ENCODE measurements at regions not wholly inside any gene's neighbourhood (a gene's known extent, or its start where the extent isn't known, plus 50 kb on each side); places are given as distances from the start of the nearest gene placed in this dataset.

- DNase-seq (ENCODE audit: low spot score), result no peak
- H3K27ac Mint-ChIP-seq, result no peak overlapping the region
- no peaks in the 10 kb centered on the region for H3K27me3 Mint-ChIP-seq (ENCODE audit: low read depth)
- no peaks in the 10 kb centered on the region for H3K4me1 Mint-ChIP-seq (ENCODE audit: low read depth)
- H3K4me3 Mint-ChIP-seq (ENCODE audit: low read depth), result no peak overlapping the region
- H3K36me3 Mint-ChIP-seq (ENCODE audit: low read depth), result no peaks in the 10 kb centered on the region
- peaks cover 57% of the 10 kb centered on the region for H3K9me3 Mint-ChIP-seq
- intact Hi-C loops (cut with micrococcal nuclease), result no loop called here
Observed at GRCh38 chr3:84165328-84165727, 793.5 kb upstream of the CADM2 start.

GRCh38 chr3:84175449-84175848 lies 783.3 kb upstream of the CADM2 start:
- H3K36me3 Mint-ChIP-seq (ENCODE audit: low read depth), result no peaks in the 10 kb centered on the region
- H3K4me3 Mint-ChIP-seq (ENCODE audit: low read depth), result no peak overlapping the region
- no peaks in the 10 kb centered on the region for H3K4me1 Mint-ChIP-seq (ENCODE audit: low read depth)
- intact Hi-C loops (cut with micrococcal nuclease), result no loop called here
- H3K27me3 Mint-ChIP-seq (ENCODE audit: low read depth), result no peaks in the 10 kb centered on the region
- peaks cover 51% of the 10 kb centered on the region for H3K9me3 Mint-ChIP-seq
- H3K27ac Mint-ChIP-seq, result no peak overlapping the region
- no peak for DNase-seq (ENCODE audit: low spot score)

- no peak for DNase-seq (ENCODE audit: low spot score)
- Mint-ChIP-seq H3K27me3 (ENCODE audit: low read depth) (no peaks in the 10 kb centered on the region), H3K4me1 (ENCODE audit: low read depth) (no peaks in the 10 kb centered on the region), H3K9me3 (peaks cover 18% of the 10 kb centered on the region), H3K4me3 (ENCODE audit: low read depth) (no peak overlapping the region), H3K36me3 (ENCODE audit: low read depth) (no peaks in the 10 kb centered on the region), H3K27ac (no peak overlapping the region)
- intact Hi-C loops (cut with micrococcal nuclease), result no loop called here
Observed at GRCh38 chr3:84184937-84185336, 773.9 kb upstream of the CADM2 start.

- Mint-ChIP-seq H3K9me3 (peaks cover 51% of the 10 kb centered on the region), H3K27ac (no peak overlapping the region), H3K4me1 (ENCODE audit: low read depth) (no peaks in the 10 kb centered on the region)
Observed at GRCh38 chr3:84194029-84194428, 764.8 kb upstream of the CADM2 start.

GRCh38 chr3:84209474-84209873 lies 749.3 kb upstream of the CADM2 start:
- Mint-ChIP-seq H3K4me3 (ENCODE audit: low read depth) (no peak overlapping the region), H3K27ac (no peak overlapping the region), H3K27me3 (ENCODE audit: low read depth) (no peaks in the 10 kb centered on the region), H3K9me3 (peaks cover 52% of the 10 kb centered on the region), H3K36me3 (ENCODE audit: low read depth) (no peaks in the 10 kb centered on the region), H3K4me1 (ENCODE audit: low read depth) (no peaks in the 10 kb centered on the region)
- no peak for DNase-seq (ENCODE audit: low spot score)
- intact Hi-C loops (cut with micrococcal nuclease), result no loop called here

More at GRCh38 chr3:84194029-84194428, 764.8 kb upstream of the CADM2 start:
- DNase-seq (ENCODE audit: low spot score), result no peak
- Mint-ChIP-seq H3K36me3 (ENCODE audit: low read depth) (no peaks in the 10 kb centered on the region), H3K27me3 (ENCODE audit: low read depth) (no peaks in the 10 kb centered on the region), H3K4me3 (ENCODE audit: low read depth) (no peak overlapping the region)
- intact Hi-C loops (cut with micrococcal nuclease), result no loop called here

DNA sequence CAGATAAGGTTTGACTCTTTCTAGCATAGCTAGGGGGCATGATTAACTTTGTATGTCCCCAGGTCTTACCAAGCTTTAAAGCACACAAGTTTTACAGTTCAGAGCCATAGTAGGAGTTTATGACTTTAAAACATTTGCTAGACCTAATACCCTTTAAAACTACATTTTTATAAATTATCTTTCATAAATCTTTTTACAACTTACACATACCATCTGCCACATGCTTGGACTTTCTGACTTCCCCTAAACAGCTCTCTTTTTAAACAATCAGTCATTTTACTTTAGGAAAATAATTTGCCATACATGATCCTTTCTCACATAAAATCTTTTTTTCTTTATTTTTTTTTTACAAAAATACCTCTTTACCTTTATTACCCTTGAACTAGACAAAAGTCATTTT lies 735.3 kb upstream of the CADM2 start:
- intact Hi-C loops (cut with micrococcal nuclease), result no loop called here
- Mint-ChIP-seq H3K27ac (no peak overlapping the region), H3K36me3 (ENCODE audit: low read depth) (no peaks in the 10 kb centered on the region), H3K4me3 (ENCODE audit: low read depth) (no peak overlapping the region), H3K27me3 (ENCODE audit: low read depth) (no peaks in the 10 kb centered on the region), H3K9me3 (peaks cover 51% of the 10 kb centered on the region), H3K4me1 (ENCODE audit: low read depth) (no peaks in the 10 kb centered on the region)
- DNase-seq (ENCODE audit: low spot score), result no peak

DNA sequence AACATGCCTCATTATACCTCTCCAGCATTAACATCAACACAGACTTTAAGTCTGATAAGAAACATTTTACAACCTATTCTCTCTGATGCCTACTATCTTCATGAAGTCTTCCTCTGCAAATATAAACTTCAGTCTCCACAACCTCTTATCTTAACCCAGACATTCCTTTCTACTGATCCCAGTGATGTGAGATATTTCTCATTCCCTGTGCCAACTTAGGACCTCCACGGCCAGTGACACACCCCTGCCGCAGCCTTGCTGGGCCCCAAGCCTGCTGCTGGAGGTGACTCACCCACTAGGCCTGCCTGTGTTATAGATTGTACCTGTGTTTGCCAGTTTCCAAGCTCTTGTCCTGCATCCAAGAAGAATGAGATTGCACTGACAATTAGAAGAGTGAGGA lies 734.5 kb upstream of the CADM2 start:
- Mint-ChIP-seq H3K4me3 (ENCODE audit: low read depth) (no peak overlapping the region), H3K27me3 (ENCODE audit: low read depth) (no peaks in the 10 kb centered on the region), H3K9me3 (peaks cover 47% of the 10 kb centered on the region), H3K27ac (no peak overlapping the region), H3K36me3 (ENCODE audit: low read depth) (no peaks in the 10 kb centered on the region), H3K4me1 (ENCODE audit: low read depth) (no peaks in the 10 kb centered on the region)
- no peak for DNase-seq (ENCODE audit: low spot score)
- intact Hi-C loops (cut with micrococcal nuclease), result no loop called here

DNA sequence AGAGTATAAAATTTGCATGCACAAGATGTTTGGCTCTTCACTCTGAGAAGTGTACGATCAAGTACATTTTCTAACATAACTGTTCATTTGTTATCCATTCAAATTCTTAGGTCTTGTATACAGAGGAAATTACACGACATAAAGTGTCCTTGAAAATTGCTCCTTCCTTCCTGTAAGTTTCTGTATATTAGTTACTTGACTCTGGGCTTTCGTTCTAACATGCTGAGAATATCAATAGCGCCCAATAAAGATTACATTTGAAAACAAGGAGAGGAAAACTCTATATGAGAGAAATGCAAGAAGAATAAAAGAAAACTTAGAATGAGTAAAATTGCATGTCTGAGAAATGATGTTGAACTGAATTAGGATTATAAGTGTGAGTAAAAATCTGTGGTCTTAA lies 722.5 kb upstream of the CADM2 start:
- no peak for DNase-seq (ENCODE audit: low spot score)
- H3K27ac Mint-ChIP-seq, result no peak overlapping the region
- no peaks in the 10 kb centered on the region for H3K4me1 Mint-ChIP-seq (ENCODE audit: low read depth)
- no peaks in the 10 kb centered on the region for H3K36me3 Mint-ChIP-seq (ENCODE audit: low read depth)
- H3K4me3 Mint-ChIP-seq (ENCODE audit: low read depth), result no peak overlapping the region
- intact Hi-C loops (cut with micrococcal nuclease), result no loop called here
- H3K9me3 Mint-ChIP-seq, result peaks cover 41% of the 10 kb centered on the region
- H3K27me3 Mint-ChIP-seq (ENCODE audit: low read depth), result no peaks in the 10 kb centered on the region

GRCh38 chr3:84245789-84246188 lies 713.0 kb upstream of the CADM2 start:
- H3K27ac Mint-ChIP-seq, result no peak overlapping the region
- no peaks in the 10 kb centered on the region for H3K4me1 Mint-ChIP-seq (ENCODE audit: low read depth)
- peaks cover 40% of the 10 kb centered on the region for H3K9me3 Mint-ChIP-seq
- H3K4me3 Mint-ChIP-seq (ENCODE audit: low read depth), result no peak overlapping the region
- no peaks in the 10 kb centered on the region for H3K36me3 Mint-ChIP-seq (ENCODE audit: low read depth)
- intact Hi-C loops (cut with micrococcal nuclease), result no loop called here
- H3K27me3 Mint-ChIP-seq (ENCODE audit: low read depth), result no peaks in the 10 kb centered on the region
- DNase-seq (ENCODE audit: low spot score), result no peak

GRCh38 chr3:84260596-84260995 lies 698.2 kb upstream of the CADM2 start:
- Mint-ChIP-seq H3K9me3 (peaks cover 32% of the 10 kb centered on the region), H3K36me3 (ENCODE audit: low read depth) (no peaks in the 10 kb centered on the region), H3K4me3 (ENCODE audit: low read depth) (no peak overlapping the region), H3K27ac (no peak overlapping the region), H3K4me1 (ENCODE audit: low read depth) (no peaks in the 10 kb centered on the region), H3K27me3 (ENCODE audit: low read depth) (no peaks in the 10 kb centered on the region)
- intact Hi-C loops (cut with micrococcal nuclease), result no loop called here
- DNase-seq (ENCODE audit: low spot score), result no peak

DNA sequence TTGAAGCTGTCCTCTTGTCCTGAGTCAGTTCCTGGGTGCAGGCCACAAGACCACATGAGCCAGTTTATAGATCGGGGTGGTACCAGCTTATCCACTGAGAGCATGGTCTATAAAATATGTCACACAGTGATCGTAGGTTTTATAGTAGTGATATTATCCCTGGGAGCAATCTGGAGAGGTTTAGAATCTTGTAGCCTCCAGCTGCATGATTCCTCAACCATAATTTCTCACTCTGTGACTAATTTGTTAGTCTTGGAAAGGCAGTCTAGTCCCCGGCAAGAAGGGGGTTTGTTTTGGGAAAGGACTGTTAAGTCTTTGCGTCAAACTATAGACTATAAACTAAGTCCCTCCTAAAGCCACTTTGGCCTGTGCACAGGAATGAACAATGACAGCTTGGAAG lies 693.0 kb upstream of the CADM2 start:
- Mint-ChIP-seq H3K4me1 (ENCODE audit: low read depth) (no peaks in the 10 kb centered on the region), H3K27me3 (ENCODE audit: low read depth) (no peaks in the 10 kb centered on the region), H3K27ac (no peak overlapping the region), H3K4me3 (ENCODE audit: low read depth) (no peak overlapping the region), H3K36me3 (ENCODE audit: low read depth) (no peaks in the 10 kb centered on the region), H3K9me3 (peaks cover 51% of the 10 kb centered on the region)
- intact Hi-C loops (cut with micrococcal nuclease), result no loop called here
- DNase-seq (ENCODE audit: low spot score), result no peak

DNA sequence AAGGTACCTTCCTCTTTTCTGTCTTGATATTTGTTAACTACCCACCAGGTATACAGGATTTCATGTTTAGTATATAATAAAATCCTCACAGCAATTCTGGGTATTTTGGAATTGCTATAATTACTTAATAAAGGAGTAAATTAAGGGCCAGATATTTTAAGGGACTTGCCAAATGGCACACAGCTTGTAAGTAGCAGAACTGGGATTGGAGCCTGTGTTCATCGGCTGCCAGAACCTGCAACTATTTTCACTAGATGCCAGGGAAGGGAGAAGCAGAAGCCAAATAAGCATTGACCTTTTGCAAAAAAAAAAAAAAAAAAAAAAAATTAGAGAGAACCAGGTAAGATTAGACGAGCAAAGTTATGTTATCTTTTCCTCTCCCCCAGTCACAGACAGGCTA lies 683.3 kb upstream of the CADM2 start:
- no peak for DNase-seq (ENCODE audit: low spot score)
- no peaks in the 10 kb centered on the region for H3K4me1 Mint-ChIP-seq (ENCODE audit: low read depth)
- no peak overlapping the region for H3K4me3 Mint-ChIP-seq (ENCODE audit: low read depth)
- no peaks in the 10 kb centered on the region for H3K27me3 Mint-ChIP-seq (ENCODE audit: low read depth)
- intact Hi-C loops (cut with micrococcal nuclease), result no loop called here
- no peak overlapping the region for H3K27ac Mint-ChIP-seq
- no peaks in the 10 kb centered on the region for H3K36me3 Mint-ChIP-seq (ENCODE audit: low read depth)
- H3K9me3 Mint-ChIP-seq, result peaks cover 21% of the 10 kb centered on the region

DNA sequence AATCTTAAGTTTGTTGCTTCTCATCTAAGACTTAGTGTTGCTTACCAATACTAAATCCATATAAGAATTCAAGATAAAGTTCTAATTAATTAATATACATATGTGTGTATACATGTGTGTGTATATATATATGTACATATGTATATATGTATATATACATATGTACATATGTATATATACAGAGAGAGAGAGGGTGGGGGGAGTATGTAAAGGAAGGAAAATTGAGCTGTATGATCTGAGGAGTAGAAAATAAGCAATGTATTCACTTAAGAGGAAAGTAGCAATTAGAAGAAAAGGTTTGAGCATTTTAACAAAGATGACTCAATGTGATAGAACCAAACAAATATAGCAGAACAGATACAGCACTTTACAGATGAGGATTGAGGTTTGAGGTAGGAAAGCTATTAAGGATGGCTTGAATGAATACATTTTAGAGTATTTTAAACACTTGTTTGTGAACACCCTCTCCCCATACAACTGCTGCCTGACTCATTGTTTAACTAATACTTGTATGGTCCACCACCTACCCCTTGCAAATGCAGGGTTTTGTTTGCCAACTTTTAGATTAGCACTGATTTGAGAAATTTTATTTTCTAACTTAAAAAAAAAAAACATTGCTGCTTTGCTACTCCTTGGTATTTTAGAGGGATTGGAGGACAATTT lies 681.1 kb upstream of the CADM2 start:
- Mint-ChIP-seq H3K9me3 (peaks cover 18% of the 10 kb centered on the region), H3K36me3 (ENCODE audit: low read depth) (no peaks in the 10 kb centered on the region), H3K4me3 (ENCODE audit: low read depth) (no peak overlapping the region), H3K27me3 (ENCODE audit: low read depth) (no peaks in the 10 kb centered on the region), H3K4me1 (ENCODE audit: low read depth) (no peaks in the 10 kb centered on the region), H3K27ac (no peak overlapping the region)
- intact Hi-C loops (cut with micrococcal nuclease), result no loop called here
- DNase-seq (ENCODE audit: low spot score), result no peak

- Mint-ChIP-seq H3K36me3 (ENCODE audit: low read depth) (no peaks in the 10 kb centered on the region), H3K9me3 (peaks cover 29% of the 10 kb centered on the region), H3K27ac (no peak overlapping the region), H3K4me1 (ENCODE audit: low read depth) (no peaks in the 10 kb centered on the region), H3K27me3 (ENCODE audit: low read depth) (no peaks in the 10 kb centered on the region), H3K4me3 (ENCODE audit: low read depth) (no peak overlapping the region)
- intact Hi-C loops (cut with micrococcal nuclease), result no loop called here
- DNase-seq (ENCODE audit: low spot score), result no peak
Observed at GRCh38 chr3:84292128-84292527, 666.7 kb upstream of the CADM2 start.
